HL-60 (cell line): ENCODE measurements at regions not wholly inside any gene's neighbourhood (a gene's known extent, or its start where the extent isn't known, plus 50 kb on each side); places are given as distances from the start of the nearest gene placed in this dataset.

Source experiments
- DNase-seq, 2 experiments: peaks; one replicate each; pipeline ENCODE4 v3.0.0-alpha.2; 2010 to 2020; ENCODE audit warnings: low read depth in 1 of 2, low spot score in 1 of 2
- H3K27ac ChIP-seq: fragments of 250-450 bp; sonication (Bioruptor Pico); replicated peaks from 2 replicates; pipeline ENCODE4 v1.5.1; 2020; ENCODE audit warnings: mild to moderate bottlenecking, moderate library complexity
- H3K27me3 ChIP-seq: fragments of 250-450 bp; sonication (Bioruptor Pico); 2 replicates; pipeline ENCODE4 v1.5.1; 2021; ENCODE audit warnings: mild to moderate bottlenecking, moderate library complexity; ENCODE audit not compliant: insufficient read depth, poor library complexity, severe bottlenecking
- H3K4me3 ChIP-seq: replicated peaks from 2 replicates; pipeline ENCODE4 v1.5.1; 2011; ENCODE audit warnings: mild to moderate bottlenecking, control low read depth, low read length; ENCODE audit not compliant: insufficient read depth
- GABPA ChIP-seq: IDR thresholded peaks from 2 replicates; pipeline ENCODE4 v1.6.1; 2012; ENCODE audit warnings: low read depth
- POLR2AphosphoS5 ChIP-seq: IDR thresholded peaks from 2 replicates; pipeline ENCODE4 v1.6.1; 2012; ENCODE audit warnings: low read depth
- SPI1 ChIP-seq: IDR thresholded peaks from 2 replicates; pipeline ENCODE4 v1.6.1; 2012; ENCODE audit warnings: low read depth, mild to moderate bottlenecking, borderline replicate concordance
- TF ChIP-seq, protein P1 (sequence below): IDR thresholded peaks from one replicate; pipeline ENCODE4 v1.5.1; 2011; ENCODE audit warnings: low read length, control low read depth, inconsistent platforms; ENCODE audit not compliant: insufficient read depth
- TF ChIP-seq, protein P2 (sequence below): IDR thresholded peaks from 2 replicates; pipeline ENCODE4 v1.6.1; 2012; ENCODE audit warnings: low read depth; ENCODE audit not compliant: insufficient replicate concordance

DNA sequence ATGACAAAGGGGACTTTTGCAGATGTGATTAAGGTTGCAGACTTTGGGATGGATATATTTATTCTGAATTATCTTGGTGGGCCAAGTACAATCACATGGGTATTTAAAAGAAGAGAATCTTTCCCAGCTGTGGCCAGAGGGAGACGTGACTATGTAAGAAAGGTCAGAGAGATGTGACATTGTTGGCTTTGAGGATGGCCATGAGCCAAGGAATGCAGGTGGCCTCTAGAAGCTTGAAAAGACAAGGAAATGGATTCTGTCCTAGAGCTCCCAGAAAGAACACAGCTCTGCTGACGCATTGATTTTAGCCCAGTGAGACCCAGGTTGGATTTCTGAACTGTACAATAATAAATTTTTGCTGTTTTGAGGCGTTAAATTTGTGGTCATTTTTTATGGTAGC lies 616.0 kb upstream of the TBL1XR1 start:
- Histone ChIP-seq H3K27me3 (no peaks in the 10 kb centered on the region), H3K27ac (no peak overlapping the region), H3K4me3 (no peak overlapping the region)
- TF ChIP-seq GABPA (no peak), SPI1 (no peak), POLR2AphosphoS5 (no peak)
- TF ChIP-seq, protein P1, sequence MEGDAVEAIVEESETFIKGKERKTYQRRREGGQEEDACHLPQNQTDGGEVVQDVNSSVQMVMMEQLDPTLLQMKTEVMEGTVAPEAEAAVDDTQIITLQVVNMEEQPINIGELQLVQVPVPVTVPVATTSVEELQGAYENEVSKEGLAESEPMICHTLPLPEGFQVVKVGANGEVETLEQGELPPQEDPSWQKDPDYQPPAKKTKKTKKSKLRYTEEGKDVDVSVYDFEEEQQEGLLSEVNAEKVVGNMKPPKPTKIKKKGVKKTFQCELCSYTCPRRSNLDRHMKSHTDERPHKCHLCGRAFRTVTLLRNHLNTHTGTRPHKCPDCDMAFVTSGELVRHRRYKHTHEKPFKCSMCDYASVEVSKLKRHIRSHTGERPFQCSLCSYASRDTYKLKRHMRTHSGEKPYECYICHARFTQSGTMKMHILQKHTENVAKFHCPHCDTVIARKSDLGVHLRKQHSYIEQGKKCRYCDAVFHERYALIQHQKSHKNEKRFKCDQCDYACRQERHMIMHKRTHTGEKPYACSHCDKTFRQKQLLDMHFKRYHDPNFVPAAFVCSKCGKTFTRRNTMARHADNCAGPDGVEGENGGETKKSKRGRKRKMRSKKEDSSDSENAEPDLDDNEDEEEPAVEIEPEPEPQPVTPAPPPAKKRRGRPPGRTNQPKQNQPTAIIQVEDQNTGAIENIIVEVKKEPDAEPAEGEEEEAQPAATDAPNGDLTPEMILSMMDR, result no peak
- TF ChIP-seq, protein P2, sequence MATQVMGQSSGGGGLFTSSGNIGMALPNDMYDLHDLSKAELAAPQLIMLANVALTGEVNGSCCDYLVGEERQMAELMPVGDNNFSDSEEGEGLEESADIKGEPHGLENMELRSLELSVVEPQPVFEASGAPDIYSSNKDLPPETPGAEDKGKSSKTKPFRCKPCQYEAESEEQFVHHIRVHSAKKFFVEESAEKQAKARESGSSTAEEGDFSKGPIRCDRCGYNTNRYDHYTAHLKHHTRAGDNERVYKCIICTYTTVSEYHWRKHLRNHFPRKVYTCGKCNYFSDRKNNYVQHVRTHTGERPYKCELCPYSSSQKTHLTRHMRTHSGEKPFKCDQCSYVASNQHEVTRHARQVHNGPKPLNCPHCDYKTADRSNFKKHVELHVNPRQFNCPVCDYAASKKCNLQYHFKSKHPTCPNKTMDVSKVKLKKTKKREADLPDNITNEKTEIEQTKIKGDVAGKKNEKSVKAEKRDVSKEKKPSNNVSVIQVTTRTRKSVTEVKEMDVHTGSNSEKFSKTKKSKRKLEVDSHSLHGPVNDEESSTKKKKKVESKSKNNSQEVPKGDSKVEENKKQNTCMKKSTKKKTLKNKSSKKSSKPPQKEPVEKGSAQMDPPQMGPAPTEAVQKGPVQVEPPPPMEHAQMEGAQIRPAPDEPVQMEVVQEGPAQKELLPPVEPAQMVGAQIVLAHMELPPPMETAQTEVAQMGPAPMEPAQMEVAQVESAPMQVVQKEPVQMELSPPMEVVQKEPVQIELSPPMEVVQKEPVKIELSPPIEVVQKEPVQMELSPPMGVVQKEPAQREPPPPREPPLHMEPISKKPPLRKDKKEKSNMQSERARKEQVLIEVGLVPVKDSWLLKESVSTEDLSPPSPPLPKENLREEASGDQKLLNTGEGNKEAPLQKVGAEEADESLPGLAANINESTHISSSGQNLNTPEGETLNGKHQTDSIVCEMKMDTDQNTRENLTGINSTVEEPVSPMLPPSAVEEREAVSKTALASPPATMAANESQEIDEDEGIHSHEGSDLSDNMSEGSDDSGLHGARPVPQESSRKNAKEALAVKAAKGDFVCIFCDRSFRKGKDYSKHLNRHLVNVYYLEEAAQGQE, result no peak
- DNase-seq, result no peak

DNA sequence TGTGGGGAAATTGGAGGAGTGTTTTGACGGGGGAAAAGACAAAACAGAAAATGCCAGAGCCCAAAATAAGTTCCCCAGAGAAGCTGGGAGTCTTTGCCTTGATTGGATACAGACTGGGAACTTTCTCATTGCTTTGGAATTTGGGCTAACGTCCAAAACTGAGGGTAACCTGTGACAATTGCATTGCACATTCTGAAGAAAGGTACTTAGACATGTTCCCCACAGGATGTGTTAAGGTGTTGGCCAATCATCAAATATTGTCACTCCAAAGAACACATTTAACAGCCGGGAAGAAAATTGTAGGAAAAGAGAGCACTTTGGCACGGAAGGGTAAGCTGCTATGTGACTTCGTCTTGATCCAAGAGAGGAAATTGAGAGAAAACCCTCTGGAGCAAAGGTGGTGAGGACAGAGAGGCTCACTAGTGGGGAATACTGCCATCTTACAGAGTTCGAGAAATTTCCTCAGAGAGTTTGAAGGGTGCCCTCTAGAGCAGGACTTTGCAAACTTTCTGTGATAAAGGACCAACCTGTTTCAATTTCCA lies 619.5 kb upstream of the TBL1XR1 start:
- no peak overlapping the region for H3K27ac ChIP-seq

DNA sequence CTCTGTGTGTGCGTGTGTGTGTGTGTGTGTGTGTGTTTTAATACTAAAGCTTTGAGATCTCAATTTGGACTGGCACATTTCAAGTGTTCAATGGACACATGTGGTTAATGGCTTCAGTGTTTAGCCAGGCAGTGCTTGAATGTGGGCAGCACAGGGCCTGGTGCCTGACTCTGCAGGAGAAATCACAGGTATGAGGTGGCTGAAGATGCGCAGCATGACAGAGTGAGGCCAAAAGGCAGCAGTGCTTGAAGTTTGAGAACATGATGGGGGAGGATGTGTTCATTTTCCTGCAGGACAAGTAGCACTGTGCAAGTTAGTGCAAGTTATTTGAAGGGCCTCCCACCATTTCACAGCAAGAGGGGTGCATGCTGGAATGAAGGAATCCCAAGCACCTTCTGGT lies 620.5 kb upstream of the TBL1XR1 start:
- Histone ChIP-seq H3K27me3 (no peaks in the 10 kb centered on the region), H3K27ac (no peak overlapping the region), H3K4me3 (no peak overlapping the region)
- TF ChIP-seq SPI1, result no peak
- no peak for TF ChIP-seq POLR2AphosphoS5
- TF ChIP-seq, protein P1, result no peak
- no peak for TF ChIP-seq GABPA
- TF ChIP-seq, protein P2, result no peak
- no peak for DNase-seq

More for the DNA sequence above, 619.5 kb upstream of the TBL1XR1 start:
- H3K27me3 ChIP-seq, result no peaks in the 10 kb centered on the region
- no peak overlapping the region for H3K4me3 ChIP-seq
- DNase-seq, result no peak
- no peak for TF ChIP-seq GABPA
- TF ChIP-seq, protein P1, result no peak
- no peak for TF ChIP-seq POLR2AphosphoS5
- TF ChIP-seq, protein P2, result no peak
- TF ChIP-seq SPI1, result no peak
